ENCODE measurements at regions not wholly inside any gene's neighbourhood (a gene's known extent, or its start where the extent isn't known, plus 50 kb on each side); places are given as distances from the start of the nearest gene placed in this dataset.

GRCh38 chr2:217289907-217290280, 430.0 kb upstream of the TNP1 start:
- Mint-ChIP-seq H3K27me3 (ENCODE audit: low read depth, unreplicated experiment) (no peaks in the 10 kb centered on the region), H3K4me1 (ENCODE audit: low read depth, unreplicated experiment) (peaks cover 17% of the 10 kb centered on the region), H3K4me3 (ENCODE audit: unreplicated experiment) (no peak overlapping the region), H3K27ac (ENCODE audit: unreplicated experiment) (no peak overlapping the region), H3K9me3 (ENCODE audit: unreplicated experiment) (peaks cover 4% of the 10 kb centered on the region), H3K36me3 (ENCODE audit: low read depth, unreplicated experiment) (no peaks in the 10 kb centered on the region)
- Histone ChIP-seq H3K9me3 (ENCODE audit: insufficient read depth, low read depth, low read length) (no peaks in the 10 kb centered on the region), H4K20me1 (ENCODE audit: insufficient read depth, low read length) (no peaks in the 10 kb centered on the region), H3K4me2 (ENCODE audit: low read length) (no peak overlapping the region), H3K27ac (ENCODE audit: low read depth, low read length) (no peak overlapping the region), H2AFZ (ENCODE audit: low read depth, low read length) (no peak overlapping the region), H3K4me3 (ENCODE audit: insufficient read depth, low read depth, low read length) (no peak overlapping the region), H3K36me3 (ENCODE audit: insufficient read depth, low read length) (no peaks in the 10 kb centered on the region), H3K79me2 (ENCODE audit: insufficient read depth, low read length) (no peaks in the 10 kb centered on the region), H3K9ac (ENCODE audit: low read length) (no peak overlapping the region), H3K4me1 (ENCODE audit: insufficient read depth, low read length) (peaks cover 7% of the 10 kb centered on the region), H3K27me3 (ENCODE audit: insufficient read depth, low read length) (no peaks in the 10 kb centered on the region)
- TF ChIP-seq CTCF (IDR thresholded peaks at IDR 0.05; ENCODE audit: insufficient read depth, low read depth, low read length) (no peak), EZH2 (IDR thresholded peaks at IDR 0.05; ENCODE audit: insufficient read depth, low read length) (no peak)
- DNase-seq (ENCODE audit: low read depth), result peak; percentile 91
- FAIRE-seq, result no peak

GRCh38 chr2:217289177-217289906, 429.5 kb upstream of the TNP1 start:
- Histone ChIP-seq H3K27me3 (ENCODE audit: insufficient read depth, low read length) (no peaks in the 10 kb centered on the region), H4K20me1 (ENCODE audit: insufficient read depth, low read length) (no peaks in the 10 kb centered on the region), H3K4me1 (ENCODE audit: insufficient read depth, low read length) (peaks cover 7% of the 10 kb centered on the region), H3K36me3 (ENCODE audit: insufficient read depth, low read length) (no peaks in the 10 kb centered on the region), H3K27ac (ENCODE audit: low read depth, low read length) (no peak overlapping the region), H3K4me3 (ENCODE audit: insufficient read depth, low read depth, low read length) (no peak overlapping the region), H2AFZ (ENCODE audit: low read depth, low read length) (no peak overlapping the region), H3K4me2 (ENCODE audit: low read length) (no peak overlapping the region), H3K9me3 (ENCODE audit: insufficient read depth, low read depth, low read length) (no peaks in the 10 kb centered on the region), H3K9ac (ENCODE audit: low read length) (no peak overlapping the region), H3K79me2 (ENCODE audit: insufficient read depth, low read length) (no peaks in the 10 kb centered on the region)
- H3K9me3 Mint-ChIP-seq (ENCODE audit: unreplicated experiment), result peaks cover 4% of the 10 kb centered on the region
- H3K27me3 Mint-ChIP-seq (ENCODE audit: low read depth, unreplicated experiment), result no peaks in the 10 kb centered on the region
- DNase-seq (ENCODE audit: low read depth) (peak; percentile 24), FAIRE-seq (no peak)
- peaks cover 17% of the 10 kb centered on the region for H3K4me1 Mint-ChIP-seq (ENCODE audit: low read depth, unreplicated experiment)
- H3K27ac Mint-ChIP-seq (ENCODE audit: unreplicated experiment), result no peak overlapping the region
- no peak overlapping the region for H3K4me3 Mint-ChIP-seq (ENCODE audit: unreplicated experiment)
- no peaks in the 10 kb centered on the region for H3K36me3 Mint-ChIP-seq (ENCODE audit: low read depth, unreplicated experiment)
- TF ChIP-seq EZH2 (IDR thresholded peaks at IDR 0.05; ENCODE audit: insufficient read depth, low read length) (no peak), CTCF (IDR thresholded peaks at IDR 0.05; ENCODE audit: insufficient read depth, low read depth, low read length) (no peak)

- no peak overlapping the region for H3K9ac ChIP-seq (ENCODE audit: low read length)
- H3K36me3 ChIP-seq (ENCODE audit: insufficient read depth, low read length), result no peaks in the 10 kb centered on the region
- FAIRE-seq, result no peak
- no peak overlapping the region for H3K4me2 ChIP-seq (ENCODE audit: low read length)
- no peaks in the 10 kb centered on the region for H3K27me3 ChIP-seq (ENCODE audit: insufficient read depth, low read length)
- Mint-ChIP-seq H3K4me1 (ENCODE audit: low read depth, unreplicated experiment) (peaks cover 17% of the 10 kb centered on the region), H3K4me3 (ENCODE audit: unreplicated experiment) (no peak overlapping the region), H3K27ac (ENCODE audit: unreplicated experiment) (no peak overlapping the region), H3K9me3 (ENCODE audit: unreplicated experiment) (peaks cover 4% of the 10 kb centered on the region), H3K36me3 (ENCODE audit: low read depth, unreplicated experiment) (no peaks in the 10 kb centered on the region), H3K27me3 (ENCODE audit: low read depth, unreplicated experiment) (no peaks in the 10 kb centered on the region)
- no peaks in the 10 kb centered on the region for H3K79me2 ChIP-seq (ENCODE audit: insufficient read depth, low read length)
- no peak overlapping the region for H2AFZ ChIP-seq (ENCODE audit: low read depth, low read length)
- peaks cover 7% of the 10 kb centered on the region for H3K4me1 ChIP-seq (ENCODE audit: insufficient read depth, low read length)
- DNase-seq (ENCODE audit: low read depth), result no peak
- no peak for TF ChIP-seq EZH2 (IDR thresholded peaks at IDR 0.05; ENCODE audit: insufficient read depth, low read length)
- no peak for TF ChIP-seq CTCF (IDR thresholded peaks at IDR 0.05; ENCODE audit: insufficient read depth, low read depth, low read length)
- no peak overlapping the region for H3K4me3 ChIP-seq (ENCODE audit: insufficient read depth, low read depth, low read length)
- H4K20me1 ChIP-seq (ENCODE audit: insufficient read depth, low read length), result no peaks in the 10 kb centered on the region
- H3K27ac ChIP-seq (ENCODE audit: low read depth, low read length), result no peak overlapping the region
- no peaks in the 10 kb centered on the region for H3K9me3 ChIP-seq (ENCODE audit: insufficient read depth, low read depth, low read length)
Measured at GRCh38 chr2:217288472-217289063, 428.7 kb upstream of the TNP1 start.
